Uterus (tissue), 2 donors: ENCODE measurements at regions not wholly inside any gene's neighbourhood (a gene's known extent, or its start where the extent isn't known, plus 50 kb on each side); places are given as distances from the start of the nearest gene placed in this dataset.

ENCODE experiments used
- POLR2A ChIP-seq, 2 donors: fragments of 450-650 bp; IDR thresholded peaks; one replicate each; pipeline ENCODE4 v1.6.1; 2016; ENCODE audit warnings: antibody characterized with exemption in 2 of 2, mild to moderate bottlenecking in 1 of 2, moderate library complexity in 1 of 2
- TF ChIP-seq, protein P1 (sequence below), 4 experiments: fragments of 200-600 bp in 2 of 4; fragments of 450-650 bp in 2 of 4; sonication (generic) in 2 of 4; IDR thresholded peaks; one replicate each; pipeline ENCODE4 v1.5.1; 2016 to 2019; ENCODE audit warnings: antibody characterized with exemption in 4 of 4, mild to moderate bottlenecking in 2 of 4, moderate library complexity in 1 of 4

DNA sequence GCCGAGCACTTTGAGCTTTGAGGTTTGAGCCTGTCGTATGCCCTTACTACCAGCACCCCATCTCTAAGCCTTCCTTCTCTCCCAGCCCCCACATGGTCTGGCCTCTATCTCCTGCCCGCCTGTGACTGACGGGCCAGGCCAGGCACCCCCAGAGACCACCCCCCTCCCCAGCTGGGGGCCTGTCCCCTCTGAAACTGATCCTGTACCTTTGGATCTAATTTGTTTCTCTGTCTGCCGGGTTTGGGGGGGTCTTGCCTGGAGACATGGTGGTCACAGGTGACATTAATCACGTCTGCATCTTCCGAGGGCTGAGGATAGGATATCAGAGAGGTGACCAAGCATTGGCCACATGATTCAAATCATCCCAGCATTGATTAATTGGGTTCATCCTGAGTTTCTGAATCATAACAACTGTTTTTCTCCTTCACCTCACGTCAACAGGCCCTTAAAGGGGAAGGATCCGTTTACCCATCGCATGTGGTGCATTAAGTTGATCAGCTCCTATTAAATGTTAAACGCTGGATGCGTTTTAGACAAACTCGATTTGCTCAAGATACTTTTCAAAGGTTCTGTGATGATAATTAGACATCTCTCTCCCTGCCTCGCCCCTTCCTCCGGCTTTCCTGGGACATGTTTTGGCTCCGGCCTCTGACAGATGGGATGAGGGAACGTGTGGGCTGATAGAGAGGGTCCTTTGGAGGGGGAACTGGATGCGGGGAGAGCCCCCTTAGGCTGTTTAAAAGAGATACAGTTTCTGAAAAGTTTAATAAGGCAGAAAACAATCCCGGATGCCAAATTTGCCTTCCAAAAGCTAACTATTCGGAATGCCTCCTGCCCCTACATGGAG lies 63.3 kb upstream of the TBX3 start:
- TF ChIP-seq, protein P1, sequence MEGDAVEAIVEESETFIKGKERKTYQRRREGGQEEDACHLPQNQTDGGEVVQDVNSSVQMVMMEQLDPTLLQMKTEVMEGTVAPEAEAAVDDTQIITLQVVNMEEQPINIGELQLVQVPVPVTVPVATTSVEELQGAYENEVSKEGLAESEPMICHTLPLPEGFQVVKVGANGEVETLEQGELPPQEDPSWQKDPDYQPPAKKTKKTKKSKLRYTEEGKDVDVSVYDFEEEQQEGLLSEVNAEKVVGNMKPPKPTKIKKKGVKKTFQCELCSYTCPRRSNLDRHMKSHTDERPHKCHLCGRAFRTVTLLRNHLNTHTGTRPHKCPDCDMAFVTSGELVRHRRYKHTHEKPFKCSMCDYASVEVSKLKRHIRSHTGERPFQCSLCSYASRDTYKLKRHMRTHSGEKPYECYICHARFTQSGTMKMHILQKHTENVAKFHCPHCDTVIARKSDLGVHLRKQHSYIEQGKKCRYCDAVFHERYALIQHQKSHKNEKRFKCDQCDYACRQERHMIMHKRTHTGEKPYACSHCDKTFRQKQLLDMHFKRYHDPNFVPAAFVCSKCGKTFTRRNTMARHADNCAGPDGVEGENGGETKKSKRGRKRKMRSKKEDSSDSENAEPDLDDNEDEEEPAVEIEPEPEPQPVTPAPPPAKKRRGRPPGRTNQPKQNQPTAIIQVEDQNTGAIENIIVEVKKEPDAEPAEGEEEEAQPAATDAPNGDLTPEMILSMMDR (IDR thresholded peaks at IDR 0.05) = no peak
- TF ChIP-seq POLR2A (IDR thresholded peaks at IDR 0.05) = no peak
